NCI-H510A treated with DMSO at 0.1 percent for 48 hours (cell line): ENCODE measurements at regions not wholly inside any gene's neighbourhood (a gene's known extent, or its start where the extent isn't known, plus 50 kb on each side); places are given as distances from the start of the nearest gene placed in this dataset.
A peak's percentile ranks its signal among the peaks of the same experiment; 100 is the strongest.

ENCODE experiments used
- DNase-seq: peaks from one replicate; lab custom pipeline; 2025; lab: John Stamatoyannopoulos, UW

DNA sequence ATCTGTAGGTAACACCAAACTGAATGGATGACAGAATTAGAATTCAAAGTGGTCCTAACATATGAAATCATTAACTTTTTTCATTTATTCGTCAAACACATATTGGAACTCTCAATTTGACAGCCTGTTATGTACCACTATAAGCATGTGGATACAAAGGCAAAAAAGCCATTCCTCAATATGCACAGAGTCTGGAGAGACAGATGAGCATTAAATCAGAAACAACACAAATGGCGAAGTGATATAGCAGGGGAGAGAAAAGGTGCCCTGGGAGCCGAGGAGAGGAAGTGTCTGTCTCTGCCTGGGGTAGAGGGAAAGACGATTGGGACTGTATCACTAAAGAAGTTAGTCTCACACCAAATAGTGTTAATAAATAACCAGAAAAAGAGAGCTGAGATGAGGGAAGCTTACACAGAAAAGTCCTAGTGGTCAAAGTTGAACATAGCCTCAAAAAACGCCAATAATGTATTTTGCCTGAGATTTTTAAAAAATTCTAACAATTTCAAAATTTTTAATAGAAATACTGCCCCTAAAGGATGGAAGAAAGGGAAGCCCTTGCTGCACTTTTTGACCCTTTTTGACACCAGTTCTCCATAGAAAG is 417.5 kb downstream of the TUSC7 start:
- no peak for DNase-seq

DNA sequence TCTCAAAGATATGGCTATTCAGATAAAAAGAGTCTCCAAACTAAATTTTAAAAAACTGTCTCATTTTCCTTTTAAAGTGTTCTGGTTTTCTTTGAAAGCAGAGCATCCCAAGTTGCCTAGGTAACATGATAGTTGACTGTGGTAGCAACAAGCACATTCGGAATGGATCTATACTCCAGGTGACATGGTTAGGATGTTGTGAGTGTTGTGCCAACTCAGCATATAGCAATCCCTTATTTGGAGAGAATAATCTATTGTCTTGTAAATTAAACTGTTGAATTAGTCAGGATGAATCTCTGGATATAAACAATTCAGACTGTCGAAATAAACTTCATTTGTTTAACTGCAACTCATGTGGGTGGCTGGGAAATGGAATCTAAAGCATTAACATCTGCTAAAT is 418.6 kb downstream of the TUSC7 start:
- DNase-seq: no peak

DNA sequence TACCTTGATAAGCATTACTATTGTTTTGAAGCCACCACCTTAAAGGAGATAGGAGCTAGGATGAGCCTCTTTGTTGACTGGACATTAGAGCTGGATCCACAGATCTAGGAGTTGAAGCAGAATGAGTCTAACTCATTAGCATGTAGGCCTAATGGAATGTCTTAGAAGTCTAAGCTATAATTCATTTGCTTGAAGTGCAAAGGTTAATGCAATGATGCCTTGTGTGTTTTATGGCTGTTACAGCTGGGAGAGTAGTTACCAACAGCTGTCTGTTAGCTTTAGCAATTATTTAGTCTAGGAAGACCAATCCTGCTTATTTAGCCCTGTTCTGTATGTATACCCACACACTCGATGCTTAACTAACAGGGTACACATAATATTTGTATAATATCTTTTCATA is 419.3 kb downstream of the TUSC7 start:
- no peak for DNase-seq

DNA sequence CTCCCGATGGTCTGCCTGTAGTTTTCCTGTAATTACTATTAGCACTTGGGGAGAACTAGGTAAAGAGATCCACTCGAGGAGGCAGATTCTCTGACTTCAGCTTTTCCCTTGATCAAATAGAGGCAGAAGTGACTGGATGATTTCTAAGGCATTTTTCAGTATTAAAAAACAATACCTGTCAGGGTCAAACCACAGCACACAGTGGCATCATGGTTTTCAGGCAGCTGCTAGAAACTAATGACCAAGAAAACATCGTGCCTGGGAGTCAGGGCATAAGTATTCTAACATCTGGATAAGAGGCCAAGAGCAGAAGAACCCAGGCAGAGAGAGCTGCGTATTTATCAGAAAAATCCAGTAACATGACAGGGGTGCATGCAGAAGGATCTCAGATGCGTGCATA is 419.9 kb downstream of the TUSC7 start:
- no peak for DNase-seq

- no peak for DNase-seq
Measured at GRCh38 chr3:117130222-117130621, 420.6 kb downstream of the TUSC7 start.

DNA sequence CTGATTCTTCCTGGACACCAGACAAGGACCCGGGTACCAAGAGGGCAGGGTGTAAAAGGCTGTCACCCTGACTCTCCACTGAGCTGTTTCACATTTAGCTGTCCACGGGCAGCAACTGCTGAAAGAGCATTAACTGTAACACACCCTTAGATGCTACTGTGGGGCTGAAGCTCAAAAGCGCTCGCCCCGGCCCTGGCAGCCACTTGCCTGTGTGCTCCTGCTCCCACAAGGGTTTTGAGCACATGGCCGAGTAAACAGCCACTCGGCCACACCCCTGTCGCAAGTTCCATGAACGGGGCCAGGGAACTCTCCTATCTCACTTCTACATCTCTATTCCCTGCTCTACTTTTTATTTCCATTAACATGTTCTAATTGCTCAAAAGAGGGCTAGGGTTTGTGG is 421.7 kb downstream of the TUSC7 start:
- DNase-seq: no peak

- no peak for DNase-seq
Measured at GRCh38 chr3:117133066-117133465, 423.5 kb downstream of the TUSC7 start.

GRCh38 chr3:117135207-117135606 is 425.6 kb downstream of the TUSC7 start:
- DNase-seq: no peak

DNA sequence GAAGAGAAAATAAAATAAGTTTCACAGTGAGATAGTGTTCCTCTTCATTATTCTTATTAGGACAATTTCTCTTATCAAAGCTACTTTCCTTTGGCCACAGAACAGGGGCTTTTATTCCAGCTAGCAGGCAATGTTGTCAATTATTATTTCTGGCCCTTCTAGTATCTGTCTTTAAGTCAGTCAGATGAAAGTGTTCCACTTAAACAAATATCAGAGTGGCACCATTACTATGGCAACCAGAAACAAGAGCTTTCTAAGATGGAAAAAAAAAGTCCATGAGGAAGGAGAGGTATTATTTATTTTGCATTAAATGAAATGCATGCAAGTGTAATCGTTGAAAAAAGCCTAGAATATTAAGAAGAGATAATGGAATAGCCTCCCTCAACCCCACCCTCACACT is 426.4 kb downstream of the TUSC7 start:
- no peak for DNase-seq

DNA sequence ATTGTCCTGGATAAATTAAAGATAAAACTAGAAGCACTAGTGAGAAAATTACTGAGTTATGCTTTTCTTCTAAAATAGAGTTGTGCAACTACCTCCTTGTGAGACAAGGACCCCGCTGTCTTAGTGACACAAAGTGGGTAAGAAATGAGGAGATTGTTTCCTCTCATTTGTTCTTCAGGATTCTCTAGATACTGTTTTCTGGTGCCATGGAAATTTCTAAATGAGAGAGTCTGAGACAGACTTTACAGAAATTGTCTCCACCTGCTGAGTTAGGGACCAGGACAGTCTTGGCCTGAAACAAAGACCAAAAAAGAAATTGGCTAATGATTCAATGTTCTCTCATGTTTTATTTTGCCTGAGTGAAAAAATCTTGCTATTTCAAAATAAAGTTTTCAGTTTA is 427.5 kb downstream of the TUSC7 start:
- DNase-seq: no peak

- no peak for DNase-seq
Measured at GRCh38 chr3:117139681-117140080, 430.1 kb downstream of the TUSC7 start.

GRCh38 chr3:117141812-117142211 is 432.2 kb downstream of the TUSC7 start:
- DNase-seq: no peak

DNA sequence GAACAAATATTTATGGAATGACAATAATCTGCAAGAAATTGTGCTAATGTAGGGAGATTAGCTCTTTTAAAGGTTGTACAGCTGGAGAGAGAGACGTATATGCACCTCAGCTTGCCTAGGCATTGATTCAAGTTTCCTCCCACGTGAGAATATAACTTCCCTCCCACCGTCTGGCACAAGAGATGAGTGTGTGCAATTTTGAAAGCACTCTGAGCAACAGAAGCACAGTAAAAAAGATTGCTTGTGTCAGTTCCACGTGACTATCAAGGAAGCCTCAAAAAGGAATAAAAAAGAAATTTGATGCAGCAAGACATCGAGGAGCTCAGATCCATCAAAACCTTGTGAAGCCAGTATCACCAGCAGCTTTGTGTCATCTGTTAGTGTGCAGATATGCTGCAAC is 435.3 kb downstream of the TUSC7 start:
- DNase-seq: no peak

- no peak for DNase-seq
Measured at GRCh38 chr3:117145677-117146076, 436.1 kb downstream of the TUSC7 start.

- no peak for DNase-seq
Measured at GRCh38 chr3:117146571-117146970, 437.0 kb downstream of the TUSC7 start.

DNA sequence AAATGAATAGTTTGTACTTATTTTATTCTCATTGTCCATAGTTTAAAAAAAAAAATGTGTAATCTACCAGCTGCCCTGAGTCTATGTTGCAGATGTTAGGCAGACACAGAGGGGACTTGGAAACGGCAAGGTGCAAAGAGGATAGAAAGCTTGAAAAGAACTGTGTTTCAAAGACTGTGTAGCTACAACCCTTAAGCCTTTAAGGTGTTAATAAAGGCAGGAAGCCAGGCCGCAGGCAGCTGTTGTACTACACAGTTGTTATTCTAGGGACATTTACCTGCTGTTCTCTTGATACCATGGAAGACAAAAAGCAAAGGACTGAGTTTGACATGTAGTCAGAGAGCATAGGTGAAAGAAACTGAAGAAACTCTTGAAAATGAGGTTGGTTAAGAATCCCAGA is 440.0 kb downstream of the TUSC7 start:
- DNase-seq: peak; percentile 3

DNA sequence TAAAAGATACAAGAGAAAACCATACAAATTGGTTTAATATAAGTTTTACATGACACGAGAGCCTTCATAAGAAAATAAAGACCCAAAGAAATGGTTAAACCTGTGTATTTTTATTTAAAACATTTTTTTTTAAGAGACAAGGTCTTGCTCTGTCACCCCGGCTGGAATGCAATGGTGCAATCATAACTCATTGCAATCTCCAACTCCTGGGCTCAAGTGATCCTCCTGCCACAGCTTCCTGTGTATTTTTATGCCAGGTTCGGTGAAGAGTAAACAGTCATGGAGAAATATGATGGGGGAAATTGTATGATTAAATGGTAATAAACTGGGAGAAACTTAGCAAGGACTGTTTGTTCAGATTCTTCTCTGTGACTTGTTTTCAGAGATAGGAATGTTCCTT is 441.0 kb downstream of the TUSC7 start:
- no peak for DNase-seq

DNA sequence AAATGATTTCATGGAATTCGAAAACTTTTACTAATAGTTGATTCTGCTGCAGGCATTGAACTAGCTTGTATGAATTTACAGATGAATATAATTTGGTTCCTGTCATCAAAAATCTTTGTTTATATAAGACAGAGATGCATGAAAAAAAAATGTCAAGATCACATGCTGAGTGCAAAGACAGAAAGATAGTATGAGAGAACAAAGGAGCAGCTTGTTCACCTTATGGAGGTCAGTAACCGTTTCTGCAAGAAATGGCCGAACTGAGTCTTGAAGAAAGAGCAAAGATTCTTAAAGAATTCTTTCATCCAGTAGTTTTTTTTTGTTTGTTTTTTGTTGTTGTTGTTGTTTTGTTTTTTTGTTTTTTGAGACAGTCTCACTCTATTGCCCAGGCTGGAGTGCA is 450.6 kb downstream of the TUSC7 start:
- no peak for DNase-seq

DNA sequence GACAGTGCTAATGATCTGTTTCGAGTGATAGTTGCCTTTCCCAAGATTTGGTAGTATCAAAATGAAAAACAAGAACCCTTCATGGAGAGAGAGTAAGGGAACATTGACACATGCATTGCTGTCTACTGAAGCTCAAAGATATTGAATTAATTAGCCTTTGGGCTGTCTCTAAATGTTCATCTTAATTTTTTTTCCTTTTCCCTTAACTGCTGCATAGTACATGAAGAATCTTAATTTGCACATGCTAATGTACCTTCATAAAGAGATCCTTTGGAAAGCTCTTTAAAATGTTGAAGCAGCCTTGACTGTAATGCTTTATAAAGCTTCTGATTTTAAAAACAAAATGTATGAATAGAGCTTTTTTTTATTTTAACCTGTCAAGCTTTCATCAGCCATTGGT is 452.2 kb downstream of the TUSC7 start:
- no peak for DNase-seq

GRCh38 chr3:117165176-117165575 is 455.6 kb downstream of the TUSC7 start:
- DNase-seq: no peak

DNA sequence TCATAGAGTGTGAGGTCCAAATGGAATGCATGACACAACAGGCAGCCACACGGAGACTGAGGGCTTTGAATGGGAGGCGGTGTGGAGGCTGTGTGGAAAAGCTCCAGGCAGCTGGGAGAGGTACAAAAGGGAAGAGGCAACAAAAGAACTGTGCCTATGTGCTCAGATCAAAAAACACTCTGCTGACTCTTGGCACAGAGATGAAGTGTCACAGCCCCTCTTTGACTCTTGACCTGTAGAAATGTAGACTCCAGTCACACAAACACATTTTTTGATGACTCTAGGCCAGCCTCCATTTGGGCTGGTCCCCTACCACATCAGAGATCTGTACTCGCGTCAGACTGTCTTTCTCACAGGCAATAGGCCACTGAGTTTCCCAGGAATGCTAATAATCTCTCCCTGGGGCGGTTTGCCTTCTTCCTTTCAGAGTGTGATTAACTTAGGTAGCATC is 456.0 kb downstream of the TUSC7 start:
- no peak for DNase-seq

DNA sequence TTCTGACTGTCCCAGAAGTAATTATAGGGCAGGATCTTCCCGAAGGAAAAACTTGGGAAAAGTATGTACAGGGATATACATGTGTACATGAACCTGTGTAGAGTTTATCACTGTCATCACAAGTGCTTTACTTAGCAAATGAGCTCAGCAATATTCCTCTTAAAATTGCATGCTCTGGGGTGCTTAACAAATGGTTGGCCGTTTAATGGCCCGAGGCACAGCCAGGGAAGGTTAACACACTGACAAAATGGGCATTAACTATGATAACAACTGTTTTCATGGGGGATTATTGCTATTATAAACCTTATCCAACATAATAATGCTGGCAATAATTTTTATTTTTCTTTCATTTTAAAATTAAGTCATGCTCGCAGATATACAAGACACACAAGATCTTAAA is 459.3 kb downstream of the TUSC7 start:
- peak; percentile 13 for DNase-seq

DNA sequence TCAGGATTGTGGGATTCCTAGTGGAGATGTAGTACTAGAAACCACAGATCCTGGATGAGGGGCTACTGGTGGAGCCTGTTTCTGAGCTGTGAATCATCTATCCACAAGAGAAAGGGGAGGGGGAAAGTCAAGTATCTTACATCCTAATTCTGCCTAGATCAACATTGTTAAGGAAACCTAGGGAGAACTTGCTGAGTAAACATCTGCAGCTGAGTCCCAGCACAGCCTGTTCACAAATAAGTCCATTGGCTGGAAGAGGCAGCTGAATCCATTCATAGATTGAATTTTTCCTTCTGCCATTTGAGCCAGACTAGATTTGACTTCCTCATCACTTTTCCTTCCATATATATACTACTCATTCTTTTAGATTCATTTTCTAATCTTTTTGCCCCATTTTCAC is 460.5 kb downstream of the TUSC7 start:
- DNase-seq: peak; percentile 29

- DNase-seq: no peak
Measured at GRCh38 chr3:117171124-117171523, 461.5 kb downstream of the TUSC7 start.

- DNase-seq: no peak
Measured at GRCh38 chr3:117172426-117172825, 462.8 kb downstream of the TUSC7 start.
